ENCODE measurements at regions not wholly inside any gene's neighbourhood (a gene's known extent, or its start where the extent isn't known, plus 50 kb on each side); places are given as distances from the start of the nearest gene placed in this dataset.

- TF ChIP-seq POLR2A (IDR thresholded peaks at IDR 0.05; ENCODE audit: extremely low read depth, insufficient read length) = no peak
- no peak for TF ChIP-seq CTCF (IDR thresholded peaks at IDR 0.05; ENCODE audit: low read depth, low read length)
- no peak for TF ChIP-seq MYC (IDR thresholded peaks at IDR 0.05; ENCODE audit: low read depth, low read length)
These were observed 52.8 kb upstream of the SLC2A13 start for GRCh38 chr12:40158592-40159111.
